MG63 (cell line): ENCODE measurements at regions not wholly inside any gene's neighbourhood (a gene's known extent, or its start where the extent isn't known, plus 50 kb on each side); places are given as distances from the start of the nearest gene placed in this dataset.
"Not testable (repeated sequence)": the region's sequence is repeated elsewhere in the genome, so short reads cannot be mapped to it uniquely, and the experiment has no call there.

Experiments used
- DNase-seq: peaks from one replicate; pipeline ENCODE4 v3.0.0-alpha.2; 2020
- H3K27me3 ChIP-seq: fragments of 250-450 bp; sonication (Bioruptor Pico); 2 replicates; pipeline ENCODE4 v1.5.1; 2020; ENCODE audit warnings: mild to moderate bottlenecking, moderate library complexity
- H3K36me3 ChIP-seq: fragments of 250-450 bp; sonication (Bioruptor Pico); 2 replicates; pipeline ENCODE4 v1.5.1; 2020; ENCODE audit warnings: mild to moderate bottlenecking, moderate library complexity
- H3K4me3 ChIP-seq: fragments of 250-450 bp; sonication (Bioruptor Pico); 2 replicates; pipeline ENCODE4 v1.5.1; 2020; ENCODE audit warnings: mild to moderate bottlenecking, moderate library complexity
- H3K9me3 ChIP-seq: fragments of 250-450 bp; sonication (Bioruptor Pico); 2 replicates; pipeline ENCODE4 v1.5.1; 2020; ENCODE audit warnings: mild to moderate bottlenecking, moderate library complexity

DNA sequence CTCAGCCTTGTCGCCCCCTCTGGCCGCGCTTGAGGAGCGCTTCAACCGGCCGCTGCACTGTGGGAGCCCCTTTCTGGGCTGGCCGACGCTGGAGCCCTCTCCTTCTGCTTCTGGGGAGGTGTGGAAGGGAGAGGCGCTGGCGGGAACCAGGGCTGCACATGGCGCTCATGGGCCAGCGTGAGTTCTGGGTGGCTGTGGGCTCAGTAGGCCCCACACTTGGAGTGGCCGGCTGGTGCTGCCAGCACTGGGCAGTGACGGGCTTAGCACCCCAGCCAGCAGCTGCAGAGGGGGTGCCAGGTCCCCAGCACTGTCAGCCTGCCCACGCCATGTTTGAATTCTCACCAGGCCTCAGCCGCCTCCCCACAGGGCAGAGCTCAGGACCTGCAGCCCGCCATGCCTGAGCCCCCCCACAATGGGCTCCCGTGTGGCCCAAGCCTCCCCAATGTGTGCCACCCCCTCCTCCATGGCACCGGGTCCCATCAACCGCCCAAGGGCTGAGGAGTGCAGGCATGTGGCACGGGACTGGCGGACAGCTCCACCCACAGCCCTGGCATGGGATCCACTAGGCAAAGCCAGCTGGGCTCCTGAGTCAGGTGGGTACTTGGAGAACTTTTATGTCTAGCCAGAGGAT is 615.2 kb downstream of the TRIML1 start:
- no peak overlapping the region for H3K4me3 ChIP-seq
- no peaks in the 10 kb centered on the region for H3K36me3 ChIP-seq
- no peaks in the 10 kb centered on the region; the same call in 1 of the 2 replicates for H3K9me3 ChIP-seq
- no peaks in the 10 kb centered on the region for H3K27me3 ChIP-seq
- no peak for DNase-seq

DNA sequence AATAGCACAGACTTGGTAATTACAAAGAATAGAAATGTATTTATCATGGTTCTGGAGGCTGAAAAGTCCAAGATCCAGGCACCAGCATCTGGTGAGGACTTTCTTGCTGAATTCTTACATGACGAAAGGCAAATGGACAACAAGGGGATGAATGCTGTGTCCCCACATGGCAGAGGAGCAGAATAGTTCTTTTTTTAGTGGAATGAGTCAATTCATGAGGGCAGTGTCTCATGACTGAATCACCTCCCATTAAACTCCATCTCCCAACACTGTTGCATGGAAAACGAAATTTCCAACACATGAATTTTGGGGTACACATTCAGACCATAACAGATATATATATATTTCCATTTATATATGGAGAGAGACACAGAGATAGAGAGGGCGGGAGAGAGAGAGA is 628.3 kb downstream of the TRIML1 start:
- Histone ChIP-seq H3K9me3 (no peaks in the 10 kb centered on the region), H3K4me3 (no peak overlapping the region), H3K27me3 (no peaks in the 10 kb centered on the region), H3K36me3 (no peaks in the 10 kb centered on the region)
- DNase-seq = no peak

- H3K27me3 ChIP-seq = no peaks in the 10 kb centered on the region
- no peaks in the 10 kb centered on the region for H3K9me3 ChIP-seq
- no peaks in the 10 kb centered on the region for H3K36me3 ChIP-seq
- H3K4me3 ChIP-seq = no peak overlapping the region
- no peak for DNase-seq
Measured at GRCh38 chr4:188778905-188779304, 639.7 kb downstream of the TRIML1 start.

DNA sequence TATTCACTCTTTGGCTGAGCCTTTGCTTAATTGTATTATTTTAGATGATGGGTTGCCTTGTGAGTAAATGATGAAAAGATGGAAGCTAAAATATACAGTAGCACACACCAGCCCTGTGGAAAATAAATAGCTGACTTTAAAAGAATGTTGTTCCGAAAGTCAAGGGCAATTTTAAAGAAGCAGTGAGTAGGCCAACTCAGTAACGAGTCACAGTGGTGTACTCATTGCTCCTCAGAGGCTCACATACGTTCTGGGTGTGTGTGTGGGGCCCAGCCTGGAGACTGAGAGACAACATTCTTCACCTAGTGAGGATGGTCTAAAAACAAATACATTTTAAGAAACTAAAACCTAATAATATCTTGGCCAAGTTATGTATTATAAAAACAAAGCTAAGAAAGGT is 640.3 kb downstream of the TRIML1 start:
- no peak overlapping the region for H3K4me3 ChIP-seq
- H3K9me3 ChIP-seq = no peaks in the 10 kb centered on the region
- peak; percentile 44 for DNase-seq
- no peaks in the 10 kb centered on the region for H3K27me3 ChIP-seq
- H3K36me3 ChIP-seq = no peaks in the 10 kb centered on the region

- no peak for DNase-seq
- Histone ChIP-seq H3K27me3 (no peaks in the 10 kb centered on the region), H3K4me3 (no peak overlapping the region), H3K9me3 (no peaks in the 10 kb centered on the region), H3K36me3 (no peaks in the 10 kb centered on the region)
Measured at GRCh38 chr4:188780028-188780427, 640.8 kb downstream of the TRIML1 start.

GRCh38 chr4:188780686-188781085 is 641.4 kb downstream of the TRIML1 start:
- Histone ChIP-seq H3K36me3 (no peaks in the 10 kb centered on the region), H3K27me3 (no peaks in the 10 kb centered on the region), H3K9me3 (no peaks in the 10 kb centered on the region), H3K4me3 (no peak overlapping the region)
- DNase-seq = no peak

GRCh38 chr4:188781655-188782054 is 642.4 kb downstream of the TRIML1 start:
- Histone ChIP-seq H3K27me3 (no peaks in the 10 kb centered on the region), H3K4me3 (no peak overlapping the region), H3K9me3 (no peaks in the 10 kb centered on the region), H3K36me3 (no peaks in the 10 kb centered on the region)
- peak; percentile 31 for DNase-seq

DNA sequence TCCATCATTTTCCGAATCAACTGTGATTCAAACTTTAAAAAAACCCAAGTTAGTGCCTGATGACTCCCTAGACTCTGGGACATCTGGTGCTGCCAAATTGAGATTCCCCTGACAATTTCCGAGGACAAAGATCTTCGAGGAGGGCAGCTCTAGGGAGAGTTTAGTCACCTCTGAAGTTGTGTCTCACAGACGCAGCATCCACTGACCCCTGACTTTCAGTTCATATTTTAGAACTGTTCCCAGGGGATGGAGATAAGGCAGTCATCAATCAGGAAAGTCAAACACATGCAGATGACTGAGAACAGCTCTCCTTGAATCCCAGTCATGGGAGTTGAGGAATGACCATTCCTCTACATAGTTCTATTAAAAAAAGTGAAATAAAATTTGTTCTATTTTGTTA is 643.9 kb downstream of the TRIML1 start:
- Histone ChIP-seq H3K36me3 (no peaks in the 10 kb centered on the region), H3K9me3 (no peaks in the 10 kb centered on the region), H3K4me3 (no peak overlapping the region), H3K27me3 (no peaks in the 10 kb centered on the region)
- DNase-seq = no peak

DNA sequence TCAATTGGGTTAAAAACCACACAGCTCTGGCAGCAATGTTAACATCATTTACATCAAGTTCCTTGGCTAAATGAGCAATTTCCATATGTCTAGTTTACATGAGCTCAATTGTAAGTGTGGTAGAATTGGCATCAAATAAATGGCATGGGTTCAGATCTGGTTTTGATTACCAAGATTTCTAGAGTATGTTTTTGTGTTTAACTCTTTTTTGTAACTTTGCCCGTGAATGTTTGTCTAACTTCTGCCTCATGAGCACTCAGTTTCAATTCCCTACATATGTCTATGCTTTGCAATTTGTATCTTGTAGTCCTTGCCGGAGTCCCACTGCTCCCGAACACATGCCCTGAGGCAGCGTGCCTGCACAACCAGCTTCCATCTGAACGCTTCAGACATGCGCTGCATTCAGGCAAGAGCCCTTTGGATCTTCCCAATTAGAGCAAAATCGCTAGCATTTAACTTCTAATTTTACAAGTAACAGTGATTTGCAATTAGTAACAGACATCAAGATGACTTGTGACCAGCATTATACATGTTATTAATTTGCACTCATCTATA is 644.4 kb downstream of the TRIML1 start:
- DNase-seq = peak; percentile 2
- Histone ChIP-seq H3K36me3 (no peaks in the 10 kb centered on the region), H3K9me3 (no peaks in the 10 kb centered on the region)

DNA sequence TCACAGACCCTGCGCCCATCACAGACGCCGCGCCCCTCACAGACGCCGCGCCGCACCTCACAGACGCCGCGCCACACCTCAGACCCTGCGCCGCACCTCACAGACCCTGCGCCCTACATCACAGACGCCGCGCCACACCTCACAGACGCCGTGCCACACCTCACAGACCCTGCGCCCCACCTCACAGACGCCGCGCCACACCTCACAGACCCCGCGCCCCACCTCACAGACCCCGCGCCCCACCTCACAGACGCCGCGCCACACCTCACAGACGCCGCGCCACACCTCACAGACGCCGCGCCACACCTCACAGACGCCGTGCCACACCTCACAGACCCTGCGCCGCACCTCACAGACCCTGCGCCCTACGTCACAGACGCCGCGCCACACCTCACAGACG is 657.4 kb downstream of the TRIML1 start:
- H3K4me3 ChIP-seq, H3K36me3 ChIP-seq, DNase-seq, H3K9me3 ChIP-seq, H3K27me3 ChIP-seq: not testable (repeated sequence)

More for the DNA sequence above, 644.4 kb downstream of the TRIML1 start:
- Histone ChIP-seq H3K27me3 (no peaks in the 10 kb centered on the region), H3K4me3 (no peak overlapping the region)

GRCh38 chr4:188797011-188797410 is 657.8 kb downstream of the TRIML1 start:
- H3K36me3 ChIP-seq, H3K9me3 ChIP-seq, H3K27me3 ChIP-seq, DNase-seq, H3K4me3 ChIP-seq: not testable (repeated sequence)

DNA sequence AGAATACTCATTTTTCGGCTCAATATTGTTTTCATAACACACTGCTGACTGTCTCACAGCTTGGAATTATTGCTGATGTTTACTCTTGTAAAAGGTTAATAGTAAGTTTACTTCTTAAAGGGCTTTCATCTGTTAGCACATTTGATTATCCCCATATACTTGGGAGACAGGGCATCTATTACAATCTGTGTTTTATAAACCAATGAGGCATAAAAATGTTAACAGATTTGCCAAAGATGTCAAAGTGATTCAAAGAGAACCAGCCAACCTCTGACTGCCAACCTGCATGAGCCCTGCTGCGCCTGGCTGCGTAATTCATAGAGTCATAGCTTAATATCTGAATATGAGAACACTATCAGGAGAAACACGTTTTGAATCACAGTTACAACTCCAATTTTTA is 665.6 kb downstream of the TRIML1 start:
- Histone ChIP-seq H3K4me3 (no peak overlapping the region), H3K27me3 (no peaks in the 10 kb centered on the region), H3K36me3 (no peaks in the 10 kb centered on the region), H3K9me3 (no peaks in the 10 kb centered on the region)
- no peak for DNase-seq

DNA sequence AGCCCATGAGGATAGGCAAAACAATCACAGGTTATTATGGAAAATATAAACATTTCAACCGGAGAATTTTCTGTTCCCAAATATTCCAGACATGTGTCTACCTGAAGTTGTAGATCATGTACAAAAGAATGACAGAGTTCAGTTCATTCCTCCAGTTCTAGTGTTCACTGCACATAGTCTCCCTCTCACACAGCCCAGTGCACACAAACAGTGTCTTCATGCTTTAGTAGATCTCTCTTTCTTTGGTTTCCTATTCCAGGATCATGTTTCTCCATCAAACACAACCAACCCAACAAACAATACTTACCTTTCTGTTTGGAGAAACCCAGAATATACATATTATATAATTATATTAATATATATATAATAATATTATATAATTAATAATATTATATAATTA is 671.9 kb downstream of the TRIML1 start:
- DNase-seq = no peak
- H3K36me3 ChIP-seq = no peaks in the 10 kb centered on the region
- no peak overlapping the region for H3K4me3 ChIP-seq
- H3K27me3 ChIP-seq = no peaks in the 10 kb centered on the region
- no peaks in the 10 kb centered on the region; the same call in 1 of the 2 replicates for H3K9me3 ChIP-seq

DNA sequence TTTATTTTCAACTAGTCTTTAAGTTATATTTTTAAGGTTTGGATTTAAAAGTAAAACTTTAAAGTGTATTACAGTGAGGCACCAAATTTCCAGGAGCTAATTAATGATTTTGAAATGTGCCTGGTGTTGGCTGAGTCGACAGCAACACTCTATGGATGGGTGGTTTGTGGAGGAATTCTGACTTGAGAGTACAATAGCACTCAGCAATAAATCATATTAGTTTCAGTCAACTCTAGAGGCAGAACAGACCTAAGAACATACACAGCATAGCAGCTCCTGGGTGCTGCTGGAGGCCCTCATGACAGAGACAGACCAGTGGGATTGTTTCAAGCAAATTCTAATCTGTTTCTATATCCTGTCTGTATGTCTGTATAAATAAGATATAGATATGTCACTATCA is 673.4 kb downstream of the TRIML1 start:
- Histone ChIP-seq H3K9me3 (no peaks in the 10 kb centered on the region; the same call in 1 of the 2 replicates), H3K27me3 (no peaks in the 10 kb centered on the region), H3K4me3 (no peak overlapping the region), H3K36me3 (no peaks in the 10 kb centered on the region)
- DNase-seq = no peak

- DNase-seq = no peak
- no peaks in the 10 kb centered on the region for H3K36me3 ChIP-seq
Measured at GRCh38 chr4:188818300-188818699, 679.1 kb downstream of the TRIML1 start.

DNA sequence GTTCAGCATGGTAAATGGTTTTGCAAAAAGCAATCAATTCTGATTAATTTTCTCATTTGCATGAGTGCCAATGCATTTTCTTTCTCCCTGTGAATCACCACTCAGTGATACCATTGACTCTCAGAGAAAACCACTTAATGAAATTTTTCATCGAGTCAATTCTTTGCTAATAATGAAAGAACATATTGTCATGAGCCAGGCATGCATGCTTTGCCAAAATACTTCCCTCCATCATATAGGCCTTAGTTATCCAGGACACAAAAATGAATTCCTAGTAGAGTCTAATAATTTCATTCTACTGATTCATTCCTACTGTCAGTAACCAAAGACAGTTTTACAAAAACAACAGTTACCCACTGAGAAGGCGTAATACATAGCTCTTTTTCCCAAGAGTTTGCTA is 680.0 kb downstream of the TRIML1 start:
- DNase-seq = no peak

More at GRCh38 chr4:188818300-188818699, 679.1 kb downstream of the TRIML1 start:
- no peak overlapping the region for H3K4me3 ChIP-seq
- H3K27me3 ChIP-seq = no peaks in the 10 kb centered on the region
- H3K9me3 ChIP-seq = no peaks in the 10 kb centered on the region; the same call in 1 of the 2 replicates

GRCh38 chr4:188821500-188821899 is 682.3 kb downstream of the TRIML1 start:
- DNase-seq = no peak
- Histone ChIP-seq H3K9me3 (no peaks in the 10 kb centered on the region), H3K27me3 (no peaks in the 10 kb centered on the region; the same call in 1 of the 2 replicates), H3K36me3 (no peaks in the 10 kb centered on the region), H3K4me3 (no peak overlapping the region)

More for the DNA sequence above, 680.0 kb downstream of the TRIML1 start:
- Histone ChIP-seq H3K36me3 (no peaks in the 10 kb centered on the region), H3K27me3 (no peaks in the 10 kb centered on the region), H3K4me3 (no peak overlapping the region), H3K9me3 (no peaks in the 10 kb centered on the region; the same call in 1 of the 2 replicates)

GRCh38 chr4:188822698-188823097 is 683.5 kb downstream of the TRIML1 start:
- peak; percentile 10 for DNase-seq
- Histone ChIP-seq H3K9me3 (no peaks in the 10 kb centered on the region), H3K27me3 (no peaks in the 10 kb centered on the region; the same call in 1 of the 2 replicates), H3K36me3 (no peaks in the 10 kb centered on the region), H3K4me3 (no peak overlapping the region)
